Peyer's patch (tissue), 4 donors: ENCODE measurements at regions not wholly inside any gene's neighbourhood (a gene's known extent, or its start where the extent isn't known, plus 50 kb on each side); places are given as distances from the start of the nearest gene placed in this dataset.

Experiments
- CTCF ChIP-seq, 6 experiments: fragments of 450-650 bp in 4 of 6; fragments of 200-600 bp in 2 of 6; sonication (generic) in 1 of 6; IDR thresholded peaks; one replicate each; pipeline ENCODE4 v1.5.1; 2017 to 2019; ENCODE audit warnings: antibody characterized with exemption in 6 of 6, mild to moderate bottlenecking in 3 of 6, moderate library complexity in 1 of 6
- POLR2A ChIP-seq, 2 donors: fragments of 450-650 bp; IDR thresholded peaks; one replicate each; pipeline ENCODE4 v1.5.1; 2017; ENCODE audit warnings: antibody characterized with exemption in 2 of 2, mild to moderate bottlenecking in 2 of 2, moderate library complexity in 2 of 2

- TF ChIP-seq CTCF (IDR thresholded peaks at IDR 0.05) (no peak), POLR2A (IDR thresholded peaks at IDR 0.05) (no peak)
These were observed 863.1 kb upstream of the TMPRSS15 start for GRCh38 chr21:19266636-19267035.
